DND-41 (cell line): ENCODE measurements at regions not wholly inside any gene's neighbourhood (a gene's known extent, or its start where the extent isn't known, plus 50 kb on each side); places are given as distances from the start of the nearest gene placed in this dataset.

Source experiments
- ATAC-seq: fragments of 200-7000 bp; cut with Tn5 transposase; 3 replicates; pipeline ENCODE4 v1.9.1; 2021; ENCODE audit warnings: low read depth; ENCODE audit not compliant: insufficient read depth
- DNase-seq: peaks from one replicate; pipeline ENCODE4 v3.0.0-alpha.2; 2020
- H2AFZ ChIP-seq: 2 replicates; pipeline ENCODE4 v1.6.0; 2012; ENCODE audit warnings: low read depth, low read length
- H3K27ac ChIP-seq: 2 replicates; pipeline ENCODE4 v1.5.1; 2012; ENCODE audit warnings: low read length, inconsistent platforms
- H3K27me3 ChIP-seq: fragments of 200-600 bp; sonication (generic); 2 replicates; pipeline ENCODE4 v1.6.0; 2012; ENCODE audit warnings: low read length, mild to moderate bottlenecking, inconsistent platforms; ENCODE audit not compliant: insufficient read depth, poor library complexity
- H3K36me3 ChIP-seq: 2 replicates; pipeline ENCODE4 v1.5.1; 2012; ENCODE audit warnings: low read length, inconsistent platforms; ENCODE audit not compliant: insufficient read depth
- H3K4me1 ChIP-seq: 2 replicates; pipeline ENCODE4 v1.5.1; 2012; ENCODE audit warnings: mild to moderate bottlenecking, low read length; ENCODE audit not compliant: insufficient read depth
- H3K4me2 ChIP-seq: 2 replicates; pipeline ENCODE4 v1.6.0; 2012; ENCODE audit warnings: mild to moderate bottlenecking, moderate library complexity, low read length, inconsistent platforms; ENCODE audit not compliant: insufficient read depth
- H3K4me3 ChIP-seq, 2 experiments: fragments of 200-600 bp in 1 of 2; shearing (Covaris generic) in 1 of 2; 2 replicates each; pipeline ENCODE4 v1.5.1; 2012 to 2016; ENCODE audit warnings: inconsistent platforms in 2 of 2, low read length in 2 of 2, mild to moderate bottlenecking in 2 of 2, low read depth in 1 of 2, moderate library complexity in 1 of 2
- H3K79me2 ChIP-seq: 2 replicates; pipeline ENCODE4 v1.6.0; 2012; ENCODE audit warnings: low read length, inconsistent platforms; ENCODE audit not compliant: insufficient read depth
- H3K9ac ChIP-seq: 2 replicates; pipeline ENCODE4 v1.6.0; 2012; ENCODE audit warnings: low read depth, mild to moderate bottlenecking, inconsistent platforms, low read length, moderate library complexity
- H3K9me3 ChIP-seq: 2 replicates; pipeline ENCODE4 v1.5.1; 2012; ENCODE audit warnings: low read length, moderate library complexity, mild to moderate bottlenecking, inconsistent platforms; ENCODE audit not compliant: insufficient read depth, severe bottlenecking
- H4K20me1 ChIP-seq: 2 replicates; pipeline ENCODE4 v1.6.0; 2012; ENCODE audit warnings: low read length; ENCODE audit not compliant: insufficient read depth
- EZH2 ChIP-seq: IDR thresholded peaks from 3 replicates; pipeline ENCODE4 v1.6.1; 2012; ENCODE audit warnings: borderline replicate concordance, low read depth, mild to moderate bottlenecking, moderate library complexity, low read length, inconsistent platforms; ENCODE audit not compliant: severe bottlenecking
- TF ChIP-seq, protein P1 (sequence below): IDR thresholded peaks from 2 replicates; pipeline ENCODE4 v1.5.1; 2012; ENCODE audit warnings: borderline replicate concordance, low read length, moderate library complexity, mild to moderate bottlenecking; ENCODE audit not compliant: poor library complexity, severe bottlenecking; ENCODE audit errors: extremely low read depth

DNA sequence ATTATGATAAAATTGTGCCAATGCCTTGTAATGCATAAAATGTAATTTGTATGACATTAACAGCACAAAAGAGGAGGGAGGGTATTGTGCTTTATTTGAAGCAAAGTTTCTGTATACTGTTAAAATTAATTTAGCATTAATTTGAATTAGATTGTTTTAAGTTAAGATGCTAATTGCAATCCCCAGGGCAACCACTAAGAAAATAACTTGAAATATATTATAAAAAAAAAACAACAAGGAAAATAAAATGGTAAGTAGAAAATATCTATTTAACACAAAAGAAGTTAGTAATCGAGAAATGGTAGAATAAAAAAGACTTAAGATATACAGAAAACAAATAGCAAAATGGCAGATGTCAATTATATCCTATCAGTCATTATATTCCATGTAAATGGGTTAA lies 131.4 kb upstream of the KAZN start:
- Histone ChIP-seq H3K27ac (no peak overlapping the region), H3K4me1 (no peaks in the 10 kb centered on the region), H4K20me1 (no peaks in the 10 kb centered on the region), H3K27me3 (no peaks in the 10 kb centered on the region), H3K36me3 (no peaks in the 10 kb centered on the region), H3K4me3 (no peak overlapping the region), H3K9ac (no peak overlapping the region), H3K9me3 (no peaks in the 10 kb centered on the region), H3K4me2 (no peak overlapping the region), H3K79me2 (no peaks in the 10 kb centered on the region), H2AFZ (no peak overlapping the region)
- ATAC-seq (no peak), DNase-seq (no peak)
- TF ChIP-seq, protein P1, sequence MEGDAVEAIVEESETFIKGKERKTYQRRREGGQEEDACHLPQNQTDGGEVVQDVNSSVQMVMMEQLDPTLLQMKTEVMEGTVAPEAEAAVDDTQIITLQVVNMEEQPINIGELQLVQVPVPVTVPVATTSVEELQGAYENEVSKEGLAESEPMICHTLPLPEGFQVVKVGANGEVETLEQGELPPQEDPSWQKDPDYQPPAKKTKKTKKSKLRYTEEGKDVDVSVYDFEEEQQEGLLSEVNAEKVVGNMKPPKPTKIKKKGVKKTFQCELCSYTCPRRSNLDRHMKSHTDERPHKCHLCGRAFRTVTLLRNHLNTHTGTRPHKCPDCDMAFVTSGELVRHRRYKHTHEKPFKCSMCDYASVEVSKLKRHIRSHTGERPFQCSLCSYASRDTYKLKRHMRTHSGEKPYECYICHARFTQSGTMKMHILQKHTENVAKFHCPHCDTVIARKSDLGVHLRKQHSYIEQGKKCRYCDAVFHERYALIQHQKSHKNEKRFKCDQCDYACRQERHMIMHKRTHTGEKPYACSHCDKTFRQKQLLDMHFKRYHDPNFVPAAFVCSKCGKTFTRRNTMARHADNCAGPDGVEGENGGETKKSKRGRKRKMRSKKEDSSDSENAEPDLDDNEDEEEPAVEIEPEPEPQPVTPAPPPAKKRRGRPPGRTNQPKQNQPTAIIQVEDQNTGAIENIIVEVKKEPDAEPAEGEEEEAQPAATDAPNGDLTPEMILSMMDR = no peak
- no peak for TF ChIP-seq EZH2

DNA sequence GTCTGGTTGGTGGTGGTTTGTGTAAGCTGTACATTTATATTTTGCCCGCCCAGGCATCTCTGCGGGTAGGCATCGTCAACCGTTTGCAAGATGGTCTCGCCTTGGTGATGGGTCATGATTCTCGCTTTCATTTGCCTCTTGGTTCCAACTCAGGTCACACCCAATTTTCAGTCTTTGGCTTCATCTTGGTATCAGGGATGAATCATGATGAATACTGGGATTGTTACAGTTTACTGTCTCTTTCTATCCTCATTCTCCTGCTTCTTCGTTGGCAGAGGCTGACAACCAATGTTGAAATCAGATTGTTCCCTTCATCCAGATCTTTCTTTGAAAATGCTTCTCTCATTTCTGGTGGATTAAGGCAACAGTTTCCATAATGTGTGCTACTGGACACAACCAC lies 129.7 kb upstream of the KAZN start:
- H2AFZ ChIP-seq = no peak overlapping the region
- no peak for TF ChIP-seq EZH2
- TF ChIP-seq, protein P1 = no peak
- H3K27ac ChIP-seq = no peak overlapping the region
- no peaks in the 10 kb centered on the region for H3K79me2 ChIP-seq
- H3K4me3 ChIP-seq = no peak overlapping the region
- no peak overlapping the region for H3K9ac ChIP-seq
- DNase-seq (no peak), ATAC-seq (no peak)
- no peaks in the 10 kb centered on the region for H3K27me3 ChIP-seq
- H3K36me3 ChIP-seq = no peaks in the 10 kb centered on the region
- H4K20me1 ChIP-seq = no peaks in the 10 kb centered on the region
- no peaks in the 10 kb centered on the region for H3K4me1 ChIP-seq
- no peak overlapping the region for H3K4me2 ChIP-seq
- no peaks in the 10 kb centered on the region for H3K9me3 ChIP-seq

DNA sequence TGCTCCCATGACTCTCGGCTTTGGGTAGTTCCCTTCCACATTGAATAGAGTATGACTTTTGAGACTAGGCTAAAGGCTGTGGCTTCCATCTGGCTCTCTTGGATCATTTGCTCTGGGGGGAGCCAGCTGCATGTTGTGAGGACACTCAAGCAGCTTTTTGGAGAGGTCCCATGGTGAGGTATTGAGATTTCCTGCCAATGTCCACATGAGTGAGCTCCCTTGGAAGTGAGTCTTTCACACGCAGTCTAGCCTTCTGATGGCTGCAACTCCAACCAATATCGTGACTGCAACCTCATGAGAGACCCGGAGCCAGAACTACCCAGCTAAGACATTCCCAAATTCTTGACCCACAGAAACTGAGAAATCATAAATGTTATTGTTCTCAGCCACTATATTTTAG lies 127.7 kb upstream of the KAZN start:
- Histone ChIP-seq H3K79me2 (no peaks in the 10 kb centered on the region), H2AFZ (no peak overlapping the region), H3K36me3 (no peaks in the 10 kb centered on the region), H3K9me3 (no peaks in the 10 kb centered on the region), H3K4me1 (no peaks in the 10 kb centered on the region), H4K20me1 (no peaks in the 10 kb centered on the region), H3K4me2 (no peak overlapping the region), H3K27ac (no peak overlapping the region), H3K9ac (no peak overlapping the region), H3K27me3 (no peaks in the 10 kb centered on the region), H3K4me3 (no peak overlapping the region)
- DNase-seq (no peak), ATAC-seq (no peak)
- no peak for TF ChIP-seq EZH2
- TF ChIP-seq, protein P1 = no peak

DNA sequence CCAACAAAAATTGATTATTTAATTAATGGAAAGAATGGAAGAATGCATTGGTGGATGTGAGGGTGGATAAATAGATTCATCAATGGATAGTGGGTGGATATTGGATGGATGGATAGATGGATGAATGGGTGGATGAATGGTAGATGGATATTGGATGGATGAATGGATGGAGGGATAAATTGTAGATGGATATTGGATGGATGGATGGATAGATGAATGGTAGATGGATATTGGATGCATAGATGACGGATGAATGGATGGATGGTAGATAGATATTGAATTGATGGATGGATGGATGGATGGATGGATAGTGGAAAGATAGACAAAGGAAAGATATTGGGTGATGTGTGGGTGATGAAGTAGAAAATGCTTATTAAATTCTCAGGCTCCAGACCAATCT lies 123.6 kb upstream of the KAZN start:
- Histone ChIP-seq H3K4me2 (no peak overlapping the region), H3K4me1 (no peaks in the 10 kb centered on the region), H3K9ac (no peak overlapping the region), H2AFZ (no peak overlapping the region), H3K27me3 (no peaks in the 10 kb centered on the region), H3K79me2 (no peaks in the 10 kb centered on the region), H3K27ac (no peak overlapping the region), H3K9me3 (no peaks in the 10 kb centered on the region), H3K4me3 (no peak overlapping the region), H4K20me1 (no peaks in the 10 kb centered on the region), H3K36me3 (no peaks in the 10 kb centered on the region)
- TF ChIP-seq, protein P1 = no peak
- no peak for TF ChIP-seq EZH2
- DNase-seq (no peak), ATAC-seq (no peak)
